ELR (cell line): ENCODE measurements at regions not wholly inside any gene's neighbourhood (a gene's known extent, or its start where the extent isn't known, plus 50 kb on each side); places are given as distances from the start of the nearest gene placed in this dataset.

ENCODE experiments used
- DNase-seq: peaks from one replicate; pipeline ENCODE4 v3.0.0-alpha.2; 2015; ENCODE audit warnings: low read depth

DNA sequence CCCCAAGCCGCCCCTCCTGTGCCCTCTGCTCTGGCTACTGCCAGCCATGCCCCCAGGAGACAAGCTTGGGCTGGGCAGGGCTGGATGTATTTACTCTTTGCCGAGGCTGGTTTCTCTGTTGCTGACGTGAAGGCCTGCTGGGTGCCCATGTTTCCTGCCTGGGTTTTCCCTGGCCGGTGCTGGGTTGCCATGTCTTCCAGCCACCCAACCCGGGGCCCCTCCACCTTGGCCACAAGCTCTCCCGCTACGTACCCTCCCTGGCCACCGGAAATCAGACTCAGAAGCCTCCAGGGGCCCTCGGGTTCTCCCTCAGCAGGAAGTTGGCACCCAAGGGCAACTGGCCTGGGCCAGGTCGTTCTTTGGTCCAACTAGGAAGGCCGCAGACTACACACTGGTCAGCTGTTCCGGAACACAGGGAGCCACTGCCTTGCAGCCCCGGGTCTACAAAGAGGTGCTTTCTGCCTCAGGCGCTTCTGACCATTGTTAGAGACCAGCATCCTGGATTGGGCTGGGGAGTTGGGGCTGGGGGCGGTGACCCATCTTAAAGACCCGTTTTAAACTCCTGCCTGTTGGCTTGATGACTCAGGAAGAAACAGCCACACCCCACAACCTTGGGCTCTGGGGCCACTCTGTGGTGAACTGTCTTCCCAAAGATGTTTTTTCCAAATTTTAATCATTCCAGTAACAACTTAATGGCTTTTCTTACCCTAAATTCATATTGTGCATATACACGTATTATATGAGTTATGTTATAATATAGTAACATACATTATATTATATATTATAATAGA, 71.2 kb upstream of the RUNX3 start:
- no peak for DNase-seq

DNA sequence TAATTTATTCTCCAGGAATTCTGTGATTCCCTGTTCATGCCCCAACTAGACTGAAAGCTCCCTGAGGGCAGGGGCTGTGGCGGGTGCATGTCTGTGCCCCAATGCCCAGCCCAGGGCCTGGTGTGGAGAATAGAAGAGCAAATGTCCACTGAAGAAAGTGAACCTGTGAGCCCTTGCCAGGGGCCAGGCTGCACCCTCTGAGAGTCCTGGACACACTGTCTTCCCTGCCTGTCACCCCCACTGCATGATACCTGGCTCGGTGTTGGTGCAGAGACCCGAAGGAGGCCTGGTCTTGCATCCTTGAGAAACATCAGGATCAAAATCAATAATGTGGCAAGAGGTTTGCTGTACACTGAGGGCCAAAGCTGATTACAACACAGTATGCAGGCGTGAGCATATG, 69.8 kb upstream of the RUNX3 start:
- DNase-seq: no peak

DNA sequence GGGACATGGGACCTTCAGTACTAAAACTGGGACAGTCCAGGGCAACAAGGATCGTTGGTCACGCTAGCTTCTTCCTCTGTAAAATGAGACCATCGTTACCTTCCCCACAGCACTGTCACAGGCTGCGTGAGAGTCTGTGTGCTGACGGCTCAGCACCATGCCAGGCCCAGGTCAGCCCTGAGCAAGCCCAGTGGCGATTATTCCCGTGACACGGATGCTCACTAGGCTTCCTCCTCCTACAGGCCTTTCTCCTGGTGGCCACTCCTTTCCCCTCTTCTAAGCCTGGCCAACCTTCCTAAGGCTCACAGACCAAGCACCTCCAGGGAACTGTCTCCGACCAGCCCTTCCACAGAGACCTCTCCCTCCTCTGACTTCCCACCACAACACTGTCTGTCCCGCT, 69.3 kb upstream of the RUNX3 start:
- DNase-seq: no peak

DNA sequence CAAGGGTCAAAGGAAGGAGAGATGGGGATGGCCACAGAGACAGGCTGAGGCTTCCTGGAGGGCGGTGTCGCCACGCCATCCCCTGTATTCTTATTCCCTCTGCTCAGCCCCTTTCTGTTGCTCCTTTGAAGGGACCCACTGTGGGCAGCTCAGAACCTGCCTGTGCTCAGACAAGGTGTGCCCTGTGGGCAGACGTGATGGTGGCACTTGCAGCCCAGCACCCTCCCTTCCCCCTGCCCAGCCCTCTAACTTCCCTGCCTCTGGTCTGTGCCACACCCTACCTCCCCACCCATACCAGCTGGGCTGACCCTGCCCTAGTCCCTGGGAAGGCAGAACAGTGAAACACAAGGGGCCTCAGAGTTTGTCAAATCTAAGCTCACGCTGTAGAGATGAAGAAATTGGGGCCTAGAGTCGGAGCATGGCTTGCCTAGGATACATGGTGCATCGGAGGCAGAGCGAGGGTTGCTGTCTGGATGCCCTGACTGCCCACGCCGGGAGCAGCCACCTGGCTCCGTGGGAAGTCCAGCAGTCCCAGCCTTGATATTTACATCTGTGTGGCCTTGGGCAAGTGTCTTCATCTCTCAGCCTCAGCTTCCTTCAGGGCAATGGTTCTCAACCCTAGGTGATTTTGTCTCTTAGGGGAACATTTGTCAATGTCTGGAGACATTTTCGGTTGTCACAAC, 68.6 kb upstream of the RUNX3 start:
- no peak for DNase-seq

DNA sequence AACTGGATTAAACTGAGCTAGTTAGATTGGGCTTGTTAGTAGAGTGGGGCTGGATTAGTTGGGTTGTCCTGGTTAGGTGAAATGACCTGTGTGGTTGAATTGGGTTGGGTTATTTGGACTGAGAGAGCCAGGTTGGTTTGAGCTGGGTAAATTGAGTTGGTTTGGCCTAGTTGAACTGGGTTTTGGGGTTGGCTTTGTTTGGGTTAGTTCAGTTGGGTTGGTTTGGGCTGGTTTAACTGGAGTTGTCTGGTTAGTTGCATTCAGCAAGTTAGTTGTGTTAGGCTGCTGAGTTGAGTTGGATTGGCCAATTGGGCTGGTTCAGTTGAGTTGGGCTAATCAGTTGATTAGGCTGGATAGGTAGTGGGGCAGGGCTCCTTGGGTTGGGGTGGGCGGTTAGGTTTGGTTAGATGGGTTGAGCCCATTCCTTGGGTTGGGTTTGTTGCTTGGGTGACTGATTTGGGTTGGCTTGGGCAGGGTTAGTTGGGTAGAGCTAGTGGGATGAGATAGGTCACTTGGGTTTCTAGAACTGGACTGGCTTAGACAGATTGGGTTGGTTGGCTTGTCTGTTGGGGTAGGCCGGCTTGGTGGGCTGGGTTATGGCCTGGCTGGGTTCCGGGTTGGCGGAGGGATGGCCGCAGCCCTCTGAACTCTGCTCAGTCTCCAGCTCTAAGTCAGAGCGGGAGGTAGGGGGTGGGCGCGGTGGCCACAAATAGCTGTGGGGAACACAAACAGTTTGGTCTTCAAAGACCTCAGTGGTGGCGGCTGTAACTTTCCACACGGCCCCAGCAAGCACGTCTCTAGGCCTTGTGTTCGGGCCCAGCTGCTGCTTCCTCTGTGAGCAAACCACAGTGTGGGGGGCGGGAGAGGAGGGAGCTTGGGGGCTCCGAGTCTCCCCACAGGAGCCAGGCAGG, 67.2 kb upstream of the RUNX3 start:
- no peak for DNase-seq

DNA sequence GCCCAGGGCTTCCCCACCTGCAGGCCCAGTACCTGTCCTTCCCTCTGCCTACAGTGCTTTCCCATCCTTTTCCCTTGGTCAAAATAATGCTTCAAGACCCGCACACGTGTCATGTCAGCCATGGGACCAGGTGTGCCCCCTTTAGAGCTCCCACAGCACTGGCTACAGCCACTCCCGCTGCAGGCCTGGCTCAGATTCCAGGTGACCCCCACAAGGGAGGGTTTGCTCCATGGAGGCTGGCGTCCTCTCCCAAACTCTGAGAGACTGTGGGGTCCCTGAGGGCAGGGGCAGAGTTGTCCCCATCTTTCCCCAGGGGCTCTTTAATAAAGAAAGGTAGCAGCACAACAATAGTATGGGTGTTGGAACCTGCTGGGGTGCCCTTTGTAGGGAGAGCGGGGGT, 66.4 kb upstream of the RUNX3 start:
- no peak for DNase-seq

DNA sequence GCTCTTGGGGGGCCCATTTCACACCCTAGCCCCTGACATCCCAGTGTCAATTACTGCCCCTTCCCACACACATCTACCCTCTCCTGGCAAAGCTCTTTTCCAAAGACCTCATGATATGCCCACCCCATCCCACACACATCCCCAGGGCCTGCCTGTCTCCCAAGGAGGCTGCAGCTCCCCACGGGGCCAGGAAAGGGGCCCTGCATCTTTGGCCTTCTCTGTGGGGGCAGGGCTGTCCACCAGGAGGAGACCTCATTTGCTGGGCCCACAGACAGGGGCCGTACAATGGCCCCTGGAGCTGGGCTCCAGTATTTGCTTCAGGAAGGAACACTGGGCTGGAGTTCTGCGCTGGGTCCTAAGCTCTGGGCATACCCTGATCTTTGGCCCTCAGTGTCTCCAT, 65.6 kb upstream of the RUNX3 start:
- no peak for DNase-seq

DNA sequence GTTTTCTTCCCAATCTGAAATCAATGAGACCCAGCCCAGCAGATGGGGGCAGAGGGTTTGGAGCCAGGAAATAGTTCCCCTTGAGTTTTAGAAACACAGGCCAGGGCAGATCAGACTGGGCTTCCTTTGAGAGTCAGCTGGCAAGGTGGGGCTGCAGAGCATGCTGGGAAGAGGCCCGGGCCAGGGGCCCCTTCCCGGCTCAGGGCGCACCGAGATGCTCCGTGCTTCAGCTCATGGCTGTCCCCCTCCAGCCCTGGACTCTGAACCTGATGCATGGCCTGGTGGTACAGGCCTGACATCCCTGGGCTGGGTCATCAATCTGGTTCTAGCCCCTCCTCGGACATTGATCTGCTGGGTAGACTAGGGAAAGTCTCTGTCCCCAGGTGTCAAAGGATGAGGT, 65.1 kb upstream of the RUNX3 start:
- DNase-seq: no peak

DNA sequence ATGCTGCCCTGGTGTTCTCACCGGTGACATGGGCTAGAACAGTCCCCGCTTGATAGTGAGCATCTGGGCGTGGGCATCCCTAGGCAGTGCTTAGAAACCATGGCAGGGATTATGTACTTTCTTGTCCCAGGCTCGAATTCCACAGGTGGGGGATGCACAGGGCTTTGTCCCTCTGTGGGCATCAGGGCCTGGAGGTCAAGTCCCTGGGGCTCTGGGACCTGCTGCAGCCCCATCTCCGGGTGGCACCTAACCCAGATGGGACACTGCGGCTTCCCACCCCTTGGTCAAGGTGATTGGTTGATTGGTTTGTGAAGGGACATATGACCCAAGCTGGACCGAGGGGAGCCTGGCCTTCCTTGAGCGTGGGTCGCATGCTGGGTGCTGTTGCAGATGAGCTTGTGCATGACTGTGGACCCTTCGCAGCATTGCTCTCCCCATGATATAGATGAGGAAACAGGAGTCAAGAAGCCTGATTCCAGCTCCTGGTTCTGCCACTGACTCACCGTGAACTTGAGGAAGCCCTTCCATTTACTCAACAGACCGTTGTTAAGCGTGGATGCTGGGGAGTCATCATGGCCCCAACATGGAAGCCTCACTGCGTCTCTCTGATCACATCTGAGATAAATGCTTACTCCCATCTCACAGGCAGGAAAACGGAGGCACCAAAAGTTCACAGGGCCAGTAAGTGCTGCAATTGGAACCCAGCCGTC, 64.0 kb upstream of the RUNX3 start:
- no peak for DNase-seq

DNA sequence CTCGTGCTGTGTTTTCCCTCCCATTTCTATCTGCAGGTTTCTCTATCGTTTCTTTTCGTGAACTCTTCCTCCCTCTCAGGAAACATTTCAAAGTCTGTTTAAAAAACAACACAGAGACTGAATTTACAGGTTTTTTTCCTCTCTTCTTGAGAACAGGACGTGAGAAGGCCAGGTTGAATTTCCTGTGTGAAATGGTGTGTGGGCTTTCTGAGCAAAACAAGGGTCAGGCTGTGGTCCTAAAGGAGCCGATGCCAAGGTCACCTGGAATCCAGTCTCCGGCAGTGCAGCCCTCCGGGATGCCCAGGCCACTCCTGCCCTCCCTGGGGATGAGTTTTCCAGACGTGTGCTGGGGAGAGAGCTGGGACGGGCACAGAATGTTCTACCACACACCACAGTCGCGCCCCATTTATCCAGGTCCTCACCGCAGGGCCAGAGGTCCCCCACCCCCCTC, 62.7 kb upstream of the RUNX3 start:
- DNase-seq: no peak

DNA sequence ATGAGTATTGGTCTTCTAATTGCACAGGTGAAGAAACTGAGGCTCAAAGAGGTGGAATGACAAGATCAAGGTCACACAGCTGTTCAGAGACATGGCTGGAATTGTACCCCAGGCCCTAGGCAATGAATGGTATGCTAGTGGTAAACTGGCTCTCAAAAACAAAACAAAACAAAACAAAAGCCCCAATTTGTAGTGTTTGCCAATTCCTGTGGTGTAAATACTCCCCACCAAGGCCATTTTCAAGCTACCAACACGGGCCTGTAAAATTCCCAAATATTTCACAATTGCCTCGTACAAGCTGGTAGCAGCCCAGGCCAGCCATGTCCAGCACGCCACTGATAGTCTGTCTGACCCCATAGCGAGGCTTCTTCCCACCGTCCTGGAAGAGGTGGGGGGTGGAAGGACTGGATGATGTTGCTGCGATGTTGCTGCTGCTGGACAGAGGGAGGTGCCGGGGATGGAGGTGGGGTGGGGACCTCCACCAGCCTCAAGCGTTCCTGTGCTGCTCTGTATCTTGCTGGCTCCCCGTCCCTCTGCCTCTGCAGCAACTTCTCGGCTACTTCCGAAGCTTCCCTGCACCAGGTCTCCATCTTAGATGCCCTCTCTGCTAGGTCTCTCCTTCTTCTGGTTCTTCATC, 62.2 kb upstream of the RUNX3 start:
- DNase-seq: no peak

DNA sequence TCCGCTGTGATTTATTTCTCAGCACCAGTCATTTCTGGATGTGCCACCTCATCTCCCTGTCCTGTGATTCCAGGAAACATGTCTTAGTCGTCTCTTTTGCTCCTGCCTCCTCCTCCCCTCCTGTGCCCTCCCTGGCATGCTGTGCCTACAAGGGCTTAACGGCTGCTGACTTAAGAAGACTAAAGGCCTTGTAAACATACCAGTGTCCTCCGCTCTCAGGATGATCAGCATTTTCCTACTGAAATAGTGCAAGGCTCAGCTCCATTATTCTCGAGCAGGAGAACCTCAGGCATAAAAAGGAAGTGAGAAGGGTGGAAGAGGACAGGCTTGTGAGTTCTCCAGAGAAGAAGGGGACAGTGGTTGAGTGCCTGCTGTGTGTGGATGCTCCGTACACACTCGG, 61.6 kb upstream of the RUNX3 start:
- no peak for DNase-seq

DNA sequence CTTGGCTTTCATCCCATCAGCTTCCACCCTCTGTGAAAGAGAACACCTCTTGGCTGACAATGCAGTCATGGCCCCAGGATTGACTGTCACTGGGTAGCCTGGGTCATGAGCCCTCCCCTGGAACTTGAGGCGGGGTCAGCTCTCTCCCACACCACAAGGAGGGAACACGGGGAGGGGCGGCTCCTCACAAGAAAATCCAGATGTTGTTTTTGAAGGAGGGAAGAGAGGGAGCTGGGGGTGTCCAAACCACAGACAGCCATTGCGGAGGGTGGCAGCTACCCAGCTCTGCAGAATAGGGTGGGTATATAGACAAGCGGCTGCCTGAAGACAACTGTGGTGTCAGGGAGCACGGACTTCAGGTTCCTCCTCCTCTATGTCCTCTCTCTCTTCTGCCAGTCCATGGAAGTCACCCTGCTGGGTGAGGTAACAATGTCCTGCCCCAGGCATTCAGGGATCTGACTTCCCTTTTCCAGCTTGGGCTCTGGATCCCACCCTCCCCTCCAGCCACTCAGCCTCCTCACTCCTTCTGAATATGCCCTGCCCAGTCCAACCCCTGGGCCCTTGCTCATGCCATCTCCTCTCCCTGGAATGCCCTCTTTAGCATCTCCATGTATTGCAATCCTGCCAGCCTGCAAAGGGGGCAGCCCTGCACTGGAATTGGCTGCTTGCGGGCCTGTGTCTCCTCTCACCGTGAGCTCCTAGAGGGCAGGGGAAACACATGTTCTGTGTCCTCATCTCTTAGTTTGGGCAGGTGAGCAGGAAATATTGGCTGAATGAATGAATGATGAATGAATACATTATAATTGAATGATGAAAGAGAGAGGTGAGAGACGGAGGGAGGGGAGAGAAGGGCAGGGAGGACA, 60.9 kb upstream of the RUNX3 start:
- no peak for DNase-seq

DNA sequence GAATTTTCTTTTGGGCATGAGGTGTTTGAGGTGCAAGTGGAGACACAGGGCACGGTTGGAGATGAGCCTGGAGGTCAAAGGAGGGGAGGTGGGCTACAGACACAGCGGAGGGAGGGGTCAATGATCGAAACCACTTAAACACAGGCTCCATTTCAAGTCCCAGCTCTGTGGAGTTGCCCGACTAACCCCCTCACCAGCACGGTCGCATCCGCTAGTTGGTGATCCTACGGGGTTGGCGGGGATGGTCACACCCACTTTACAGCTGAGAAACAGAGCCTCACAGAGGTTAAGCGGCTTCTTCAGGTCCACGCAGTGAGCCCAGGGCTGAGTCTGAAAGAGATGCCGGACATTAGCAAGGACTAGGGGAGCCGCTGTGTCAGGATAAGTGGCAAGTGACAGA, 60.1 kb upstream of the RUNX3 start:
- DNase-seq: no peak

DNA sequence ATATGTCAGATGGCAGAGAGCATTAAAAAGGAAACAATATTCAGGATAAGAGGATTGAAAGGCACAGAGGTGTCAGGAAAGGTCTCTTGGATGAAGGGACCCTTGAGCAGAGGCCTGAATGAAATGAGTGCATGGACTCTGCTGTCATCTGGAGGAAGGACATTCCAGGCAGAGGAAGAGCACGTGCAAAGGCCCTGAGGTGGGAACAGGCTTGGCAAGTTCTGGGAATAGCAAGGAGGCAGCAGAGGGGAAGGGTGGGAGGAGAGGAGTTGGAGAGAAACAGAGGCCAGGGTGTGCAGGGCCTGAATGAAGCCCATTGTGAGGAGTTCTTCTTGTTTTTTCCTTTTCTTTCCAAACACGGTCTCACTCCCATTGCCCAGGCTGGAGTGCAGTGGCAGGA, 59.0 kb upstream of the RUNX3 start:
- no peak for DNase-seq

DNA sequence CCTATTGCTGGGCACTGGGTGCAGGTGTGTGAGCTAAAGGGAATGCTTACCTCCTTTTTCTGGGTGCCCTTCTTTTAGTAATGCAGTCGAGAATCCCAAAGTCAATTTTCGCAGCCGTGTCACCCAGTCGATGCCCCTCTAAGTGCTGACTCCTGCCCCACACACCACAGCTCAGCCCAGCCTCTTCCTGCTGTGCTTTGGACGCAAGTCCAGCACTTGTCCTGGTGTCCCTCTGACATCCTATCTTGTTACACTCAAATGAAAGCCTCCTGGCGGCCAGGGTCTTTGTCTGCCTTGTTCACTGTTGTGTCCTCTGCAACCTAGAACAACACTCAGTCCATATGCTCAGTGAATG, 58.5 kb upstream of the RUNX3 start:
- no peak for DNase-seq

DNA sequence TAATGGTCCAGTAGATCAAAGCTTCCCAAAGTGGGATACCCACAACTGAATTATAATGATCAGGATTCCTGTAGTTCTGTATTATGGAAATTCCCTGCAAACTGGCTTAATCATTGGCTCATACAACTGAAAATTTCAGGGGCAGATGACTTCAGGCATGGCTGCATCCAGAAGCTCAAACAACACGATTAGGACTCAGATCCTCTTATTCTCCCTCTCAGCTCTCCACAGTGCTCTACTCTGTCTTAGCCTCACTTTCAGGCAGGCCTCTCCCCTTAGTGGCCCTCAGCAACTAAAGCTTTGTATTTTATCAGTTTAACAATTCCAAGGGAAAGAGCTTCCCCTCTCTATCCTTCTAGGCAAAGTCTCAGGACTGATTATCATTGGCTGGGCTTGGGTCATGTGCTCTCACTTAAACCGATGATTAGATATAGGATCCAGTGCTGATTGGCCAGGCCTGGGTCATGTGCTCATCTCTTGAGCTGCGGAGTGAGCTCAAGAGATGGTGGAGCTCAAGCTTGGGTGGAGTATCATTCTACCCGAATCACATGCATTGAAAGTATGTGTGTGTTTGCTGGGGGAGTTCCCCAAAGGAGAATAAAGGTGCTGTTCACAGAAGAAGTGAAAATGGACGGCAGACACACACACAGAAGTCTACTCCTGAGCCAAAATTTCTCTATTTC, 57.9 kb upstream of the RUNX3 start:
- DNase-seq: no peak

DNA sequence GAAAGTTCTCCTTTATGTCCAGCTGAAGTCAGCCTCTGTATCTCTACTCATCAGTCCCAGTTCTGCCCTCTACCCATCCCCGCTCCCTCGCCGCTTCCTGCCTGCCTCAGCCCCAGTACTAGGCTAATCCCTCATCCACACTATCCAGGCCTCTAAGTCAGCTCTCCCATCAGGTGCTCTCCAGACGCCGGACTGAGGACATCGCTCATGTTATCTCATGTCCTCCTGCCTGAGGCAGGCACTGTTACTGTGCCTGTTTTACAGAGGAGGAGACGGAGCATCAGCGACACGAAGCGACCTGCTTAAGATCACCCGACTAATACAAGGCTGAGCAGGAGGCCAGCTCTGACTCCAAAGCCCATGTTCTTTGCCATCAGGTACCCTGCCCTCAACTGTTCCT, 57.3 kb upstream of the RUNX3 start:
- no peak for DNase-seq

DNA sequence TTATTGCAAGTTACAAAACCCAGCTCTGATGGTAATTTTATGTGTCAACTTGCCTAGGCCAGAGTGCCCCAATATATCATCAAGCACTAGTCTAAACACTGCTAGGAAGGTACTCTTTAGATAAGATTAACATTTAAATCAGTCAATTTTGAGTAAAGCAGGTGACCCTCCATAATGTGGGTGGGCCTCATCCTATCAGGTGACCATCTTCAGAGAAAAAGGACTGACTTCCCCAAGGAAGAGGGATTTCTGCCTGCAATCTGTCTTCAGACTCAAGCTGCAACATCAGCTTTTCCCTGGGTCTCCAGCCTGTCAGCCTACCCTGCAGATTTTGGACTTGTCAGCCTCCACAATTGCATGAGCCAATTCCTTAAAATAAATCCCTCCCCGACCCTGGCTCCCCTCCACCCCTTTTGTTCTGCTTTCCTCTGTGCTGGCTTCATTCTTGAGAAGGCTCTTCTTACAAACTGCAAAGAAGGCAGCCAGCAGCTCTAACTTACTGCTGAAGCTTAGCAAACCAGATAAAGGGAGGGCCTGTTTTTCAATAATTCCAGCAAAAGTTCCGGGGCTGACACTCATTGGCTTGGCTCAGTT, 56.4 kb upstream of the RUNX3 start:
- no peak for DNase-seq

DNA sequence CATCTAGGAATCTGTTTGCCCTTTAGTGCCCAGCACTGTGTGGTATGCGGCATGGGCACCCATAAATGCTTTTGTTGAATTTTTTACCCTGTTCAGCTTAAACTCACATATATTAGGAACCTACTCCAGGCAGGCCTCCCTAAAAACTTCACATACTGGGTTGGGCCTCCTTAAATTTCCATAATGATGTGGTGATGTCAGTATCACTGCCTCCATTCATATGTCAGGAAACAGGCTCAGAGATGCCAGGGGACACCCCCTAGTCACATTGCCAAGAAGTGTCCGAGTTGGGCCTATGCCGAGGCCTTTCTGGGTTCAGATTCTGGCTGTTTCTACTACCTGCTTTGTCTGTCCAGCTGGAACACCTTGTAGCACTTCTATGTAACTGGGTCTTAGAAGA, 55.7 kb upstream of the RUNX3 start:
- no peak for DNase-seq
